Stomach (tissue), 8 donors: ENCODE measurements at regions not wholly inside any gene's neighbourhood (a gene's known extent, or its start where the extent isn't known, plus 50 kb on each side); places are given as distances from the start of the nearest gene placed in this dataset.

ENCODE experiments used
- DNase-seq, 2 donors: peaks; one replicate each; pipeline versions ENCODE4 v3.0.0 to v3.0.0-alpha.2; 2013 to 2019
- H3K27ac ChIP-seq, 5 donors: fragments of 200-600 bp in 4 of 5; sonication (generic) in 4 of 5; one replicate each; pipeline ENCODE4 v1.5.1; 2013 to 2019; ENCODE audit warnings: mild to moderate bottlenecking in 1 of 5, moderate library complexity in 1 of 5
- H3K27me3 ChIP-seq, 3 donors: fragments of 200-600 bp; sonication (generic); one replicate each; pipeline ENCODE4 v1.5.1; 2017 to 2019; ENCODE audit warnings: mixed run types in 1 of 3
- H3K36me3 ChIP-seq, 4 donors: fragments of 200-600 bp; sonication (generic); 1 replicate in 3 of 4; 2 replicates in 1 of 4; pipeline ENCODE4 v1.5.1; 2016 to 2019
- H3K4me1 ChIP-seq, 4 donors: fragments of 200-600 bp; sonication (generic); one replicate each; pipeline ENCODE4 v1.5.1; 2016 to 2019
- H3K4me3 ChIP-seq, 4 donors: fragments of 200-600 bp; sonication (generic) in 3 of 4; one replicate each; pipeline ENCODE4 v1.5.1; 2016 to 2019; ENCODE audit warnings: mild to moderate bottlenecking in 1 of 4
- H3K9me3 ChIP-seq, 4 donors: fragments of 200-600 bp; sonication (generic); one replicate each; pipeline ENCODE4 v1.5.1; 2016 to 2019
- EP300 ChIP-seq: sonication (generic); formaldehyde crosslinking; IDR thresholded peaks from one replicate; pipeline ENCODE4 v1.6.1; 2017; ENCODE audit warnings: antibody characterized with exemption
- POLR2A ChIP-seq, 4 donors: fragments of 450-650 bp; IDR thresholded peaks; one replicate each; pipeline ENCODE4 v1.6.1; 2016; ENCODE audit warnings: antibody characterized with exemption in 4 of 4, control low read depth in 2 of 4, mild to moderate bottlenecking in 1 of 4, moderate library complexity in 1 of 4
- POLR2AphosphoS5 ChIP-seq, 3 donors: sonication (generic); formaldehyde crosslinking; IDR thresholded peaks; one replicate each; pipeline ENCODE4 v1.6.1; 2016; ENCODE audit warnings: antibody characterized with exemption in 3 of 3
- WGBS, 5 donors: extraction: QIAGEN DNeasy Blood & Tissue Kit in 3 of 5; methylation state at CpG; one replicate each; pipeline versions ENCODE4 v1.1.5 to v1.1.7; 2013 to 2018; 5-methylcytosine and 5-hydroxymethylcytosine counted together
- intact Hi-C: fragments of 100-400 bp; cut with DNase I; formaldehyde crosslinking; loops from one replicate; pipeline ENCODE4 v1.15.1; 2023; ENCODE audit warnings: low total_unique reads
- TF ChIP-seq, protein P1 (sequence below), 7 experiments: fragments of 450-650 bp in 4 of 7; fragments of 200-600 bp in 3 of 7; sonication (generic) in 3 of 7; IDR thresholded peaks; one replicate each; pipeline ENCODE4 v1.5.1; 2016 to 2019; ENCODE audit warnings: antibody characterized with exemption in 7 of 7, control low read depth in 2 of 7, mild to moderate bottlenecking in 1 of 7
- donor health status: healthy with polysubstance abuse.
- donor health status: Bipolar disorder and iron deficiency.
- donor health status: healthy.

DNA sequence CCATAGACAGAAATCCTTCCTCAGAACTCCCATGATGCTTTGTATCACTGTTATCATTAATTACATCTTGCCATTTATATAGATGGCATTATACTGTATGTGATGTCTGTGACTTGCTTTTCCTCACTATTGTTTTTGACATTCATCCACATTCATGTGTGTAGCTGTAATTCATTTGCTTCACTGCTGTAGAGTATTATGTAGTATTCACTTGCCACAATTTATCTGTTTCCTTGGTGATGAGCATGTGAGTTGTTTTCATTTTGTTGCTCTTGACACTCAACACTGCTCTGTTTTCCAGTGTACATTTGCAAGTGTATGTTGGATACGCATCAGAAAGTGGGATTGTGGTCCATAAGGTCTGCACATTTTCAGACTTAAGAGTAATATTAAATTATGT, 328.6 kb upstream of the C11orf87 start:
- no peak for TF ChIP-seq POLR2A (IDR thresholded peaks at IDR 0.05)
- no peak for TF ChIP-seq EP300
- no peak for TF ChIP-seq POLR2AphosphoS5 (IDR thresholded peaks at IDR 0.05)
- TF ChIP-seq, protein P1, sequence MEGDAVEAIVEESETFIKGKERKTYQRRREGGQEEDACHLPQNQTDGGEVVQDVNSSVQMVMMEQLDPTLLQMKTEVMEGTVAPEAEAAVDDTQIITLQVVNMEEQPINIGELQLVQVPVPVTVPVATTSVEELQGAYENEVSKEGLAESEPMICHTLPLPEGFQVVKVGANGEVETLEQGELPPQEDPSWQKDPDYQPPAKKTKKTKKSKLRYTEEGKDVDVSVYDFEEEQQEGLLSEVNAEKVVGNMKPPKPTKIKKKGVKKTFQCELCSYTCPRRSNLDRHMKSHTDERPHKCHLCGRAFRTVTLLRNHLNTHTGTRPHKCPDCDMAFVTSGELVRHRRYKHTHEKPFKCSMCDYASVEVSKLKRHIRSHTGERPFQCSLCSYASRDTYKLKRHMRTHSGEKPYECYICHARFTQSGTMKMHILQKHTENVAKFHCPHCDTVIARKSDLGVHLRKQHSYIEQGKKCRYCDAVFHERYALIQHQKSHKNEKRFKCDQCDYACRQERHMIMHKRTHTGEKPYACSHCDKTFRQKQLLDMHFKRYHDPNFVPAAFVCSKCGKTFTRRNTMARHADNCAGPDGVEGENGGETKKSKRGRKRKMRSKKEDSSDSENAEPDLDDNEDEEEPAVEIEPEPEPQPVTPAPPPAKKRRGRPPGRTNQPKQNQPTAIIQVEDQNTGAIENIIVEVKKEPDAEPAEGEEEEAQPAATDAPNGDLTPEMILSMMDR (IDR thresholded peaks at IDR 0.05), result no peak
- no peaks in the 10 kb centered on the region for H3K36me3 ChIP-seq
- no peaks in the 10 kb centered on the region for H3K27me3 ChIP-seq
- DNase-seq, result no peak
- no peaks in the 10 kb centered on the region for H3K9me3 ChIP-seq
- H3K4me1 ChIP-seq, result no peaks in the 10 kb centered on the region
- H3K4me3 ChIP-seq, result no peak overlapping the region
- no peak overlapping the region for H3K27ac ChIP-seq
- intact Hi-C loops, result no loop called here
- 88 to 100% (median 97%) methylated on average over 1 of the region's 1 CpG for WGBS, 5 donors

DNA sequence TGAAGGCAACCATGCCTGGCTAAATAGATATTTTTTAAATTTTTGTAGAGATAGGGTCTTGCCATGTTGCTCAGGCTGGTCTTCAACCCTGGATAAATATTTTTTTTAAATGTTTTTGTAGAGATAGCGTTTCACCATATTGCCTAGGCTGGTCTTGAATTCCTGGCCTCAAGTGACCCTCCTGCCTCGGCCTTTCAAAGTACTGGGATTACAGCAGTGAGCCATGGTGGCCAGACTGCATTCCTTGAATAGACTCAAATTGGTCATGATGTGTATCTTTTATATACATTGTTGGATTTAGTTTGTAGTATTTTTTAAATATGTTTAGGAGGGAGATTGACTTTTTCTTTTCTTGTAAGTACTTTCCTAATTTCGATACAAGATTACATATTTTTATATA, 325.7 kb upstream of the C11orf87 start:
- no peaks in the 10 kb centered on the region for H3K36me3 ChIP-seq
- WGBS, 5 donors, result 78 to 91% (median 87%) methylated on average over 3 of the region's 3 CpGs
- no peak for DNase-seq

DNA sequence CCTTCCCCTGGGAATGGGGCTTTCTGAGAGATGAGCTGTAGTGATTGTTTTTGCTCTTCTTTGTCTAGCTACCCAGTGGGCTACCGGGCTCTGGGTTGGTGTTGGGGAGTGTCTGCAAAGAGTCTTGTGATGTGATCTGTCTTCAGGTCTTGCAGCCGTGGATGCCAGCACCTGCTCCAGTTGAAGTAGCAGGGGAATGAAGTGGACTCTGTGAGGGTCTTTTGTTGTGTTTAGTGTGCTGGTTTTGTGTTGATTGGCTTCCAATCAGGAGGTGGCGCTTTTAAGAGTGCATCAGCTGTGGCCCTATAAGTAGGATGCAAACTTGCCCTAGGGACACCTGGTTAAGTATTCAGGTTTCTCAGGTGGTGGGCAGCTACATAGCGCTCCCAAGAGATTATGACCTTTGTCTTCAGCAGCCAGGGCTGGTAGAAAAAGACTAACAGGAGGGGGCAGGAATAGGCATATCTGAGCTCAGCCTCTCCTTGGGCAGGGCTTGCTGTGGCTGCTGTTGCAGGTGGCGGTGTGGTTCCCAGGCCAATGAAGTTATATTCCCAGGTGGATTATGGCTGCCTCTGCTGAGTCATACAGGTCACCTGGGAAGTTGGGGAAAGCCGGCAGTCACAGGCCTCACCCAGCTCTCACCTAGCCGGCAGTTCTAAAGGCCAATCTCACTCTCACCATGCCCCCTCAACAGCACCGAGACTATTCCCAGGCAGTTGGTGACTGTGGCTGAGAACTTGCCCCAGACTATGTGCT, 315.7 kb upstream of the C11orf87 start:
- Histone ChIP-seq H3K9me3 (no peaks in the 10 kb centered on the region), H3K4me3 (no peak overlapping the region), H3K4me1 (no peaks in the 10 kb centered on the region), H3K36me3 (no peaks in the 10 kb centered on the region), H3K27me3 (no peaks in the 10 kb centered on the region), H3K27ac (no peak overlapping the region)
- TF ChIP-seq POLR2AphosphoS5 (IDR thresholded peaks at IDR 0.05) (no peak), POLR2A (IDR thresholded peaks at IDR 0.05) (no peak), EP300 (no peak)
- TF ChIP-seq, protein P1 (IDR thresholded peaks at IDR 0.05), result no peak
- DNase-seq, result no peak
- intact Hi-C loops, result no loop called here
- 80 to 86% (median 83%) methylated on average over 7 to 8 of the region's 8 CpGs for WGBS, 5 donors

More for the DNA sequence above, 325.7 kb upstream of the C11orf87 start:
- no peaks in the 10 kb centered on the region for H3K9me3 ChIP-seq
- no peak overlapping the region for H3K27ac ChIP-seq
- no peaks in the 10 kb centered on the region for H3K4me1 ChIP-seq
- no peak overlapping the region for H3K4me3 ChIP-seq
- intact Hi-C loops, result no loop called here
- no peaks in the 10 kb centered on the region for H3K27me3 ChIP-seq
- TF ChIP-seq EP300 (no peak), POLR2A (IDR thresholded peaks at IDR 0.05) (no peak), POLR2AphosphoS5 (IDR thresholded peaks at IDR 0.05) (no peak)
- TF ChIP-seq, protein P1 (IDR thresholded peaks at IDR 0.05), result no peak

GRCh38 chr11:109109150-109109549, 312.8 kb upstream of the C11orf87 start:
- Histone ChIP-seq H3K27ac (no peak overlapping the region), H3K27me3 (no peaks in the 10 kb centered on the region), H3K4me3 (no peak overlapping the region), H3K9me3 (no peaks in the 10 kb centered on the region), H3K4me1 (peaks cover 0 to 15% (median 0%) of the 10 kb centered on the region in 4 donors), H3K36me3 (no peaks in the 10 kb centered on the region)
- no peak for TF ChIP-seq POLR2AphosphoS5 (IDR thresholded peaks at IDR 0.05)
- TF ChIP-seq, protein P1 (IDR thresholded peaks at IDR 0.05), result no peak
- no peak for TF ChIP-seq POLR2A (IDR thresholded peaks at IDR 0.05)
- no peak for TF ChIP-seq EP300
- no peak for DNase-seq
- 48 to 64% (median 49%) methylated on average over 3 of the region's 3 CpGs for WGBS, 5 donors
- intact Hi-C loops, result no loop called here
